ENCODE measurements at regions not wholly inside any gene's neighbourhood (a gene's known extent, or its start where the extent isn't known, plus 50 kb on each side); places are given as distances from the start of the nearest gene placed in this dataset.

- Histone ChIP-seq H3K9me1 (ENCODE audit: insufficient read depth, low read length) (no peaks in the 10 kb centered on the region), H2AK5ac (ENCODE audit: low read depth, low read length) (no peak overlapping the region), H4K8ac (ENCODE audit: low read depth in 2 of 2, low read length in 2 of 2) (no peak overlapping the region), H3K4me3 (ENCODE audit: insufficient read depth, low read depth, low read length) (no peak overlapping the region), H2AFZ (replicated peaks; ENCODE audit: low read length, poor library complexity) (no peak overlapping the region), H2BK5ac (ENCODE audit: low read depth, low read length, poor library complexity, severe bottlenecking) (no peak overlapping the region), H2BK20ac (ENCODE audit: low read depth, low read length) (no peak overlapping the region), H3K9ac (ENCODE audit: low read depth, low read length) (no peak overlapping the region), H2BK15ac (ENCODE audit: low read depth, low read length) (no peak overlapping the region), H4K91ac (ENCODE audit: insufficient read depth, low read depth, low read length) (no peak overlapping the region), H3K4ac (ENCODE audit: low read depth, low read length) (no peak overlapping the region), H2BK120ac (ENCODE audit: low read depth, low read length) (no peak overlapping the region), H3K27me3 (ENCODE audit: control insufficient read depth, insufficient read depth, low read length) (no peaks in the 10 kb centered on the region), H3K27ac (ENCODE audit: insufficient read depth, low read length) (no peak overlapping the region), H3K9me3 (ENCODE audit: control insufficient read depth, insufficient read depth, low read length) (0 out of 2 replicates have a peak, but pooled peaks cover 3% of the 10 kb centered on the region), H3K23ac (ENCODE audit: low read depth, low read length) (no peak overlapping the region), H3K14ac (replicated peaks; ENCODE audit: low read depth, low read length) (no peak overlapping the region), H3K18ac (ENCODE audit: low read depth, low read length) (no peak overlapping the region), H3K4me1 (ENCODE audit: control insufficient read depth, insufficient read depth, low read length) (no peaks in the 10 kb centered on the region), H4K20me1 (ENCODE audit: insufficient read depth, low read length) (no peaks in the 10 kb centered on the region), H3K56ac (ENCODE audit: extremely low read depth, insufficient read depth, low read length) (no peak overlapping the region), H3K79me1 (ENCODE audit: low read depth in 1 of 2, low read length in 2 of 2) (no peaks in the 10 kb centered on the region), H2AK9ac (replicated peaks; ENCODE audit: low read depth, low read length, poor library complexity) (no peak overlapping the region), H4K5ac (ENCODE audit: low read depth, low read length) (no peak overlapping the region), H3K36me3 (ENCODE audit: control insufficient read depth, insufficient read depth, low read length) (no peaks in the 10 kb centered on the region), H3K4me2 (ENCODE audit: low read depth, low read length) (no peak overlapping the region)
- BruUV-seq (replicated peaks): no TSS peak
- ChIA-PET CTCF (no interaction called here), POLR2A (ENCODE audit: unreplicated experiment) (no interaction called here)
- intact Hi-C loops (cut with micrococcal nuclease): no loop called here
- DNase-seq: no peak
- no peak for TF ChIP-seq RAD21 (IDR thresholded peaks at IDR 0.05; ENCODE audit: low read length)
- TF ChIP-seq MAFK (IDR thresholded peaks at IDR 0.05; ENCODE audit: low read depth, low read length): peak; percentile 93
- ATAC-seq (ENCODE audit: low read depth): no peak
- dilution Hi-C loops (cut with HindIII; ENCODE audit: low sequenced_read_pairs, unreplicated experiment): no loop called here
- in situ Hi-C loops (cut with MboI; ENCODE audit: low sequenced_read_pairs): no loop called here
These were observed 150.6 kb upstream of the RARB start for GRCh38 chr3:25277503-25277902.
